Activated CD4-positive, CD25-positive, alpha-beta regulatory T cell treated with anti-CD3 and anti-CD28 coated beads, Interleukin-2, amount 50 U/mL, for 72 hours (primary cell): ENCODE measurements at regions not wholly inside any gene's neighbourhood (a gene's known extent, or its start where the extent isn't known, plus 50 kb on each side); places are given as distances from the start of the nearest gene placed in this dataset.

Experiments used
- DNase-seq: peaks from one replicate; pipeline ENCODE4 v3.0.0; 2021

- no peak for DNase-seq
Observed at GRCh38 chr11:109983358-109983757, 109.8 kb upstream of the ZC3H12C start.

- DNase-seq: no peak
Observed at GRCh38 chr11:109984634-109985289, 108.4 kb upstream of the ZC3H12C start.

- DNase-seq: no peak
Observed at GRCh38 chr11:109986488-109986887, 106.7 kb upstream of the ZC3H12C start.

- no peak for DNase-seq
Observed at GRCh38 chr11:109991835-109992234, 101.4 kb upstream of the ZC3H12C start.

GRCh38 chr11:109993786-109994185, 99.4 kb upstream of the ZC3H12C start:
- no peak for DNase-seq

- DNase-seq: no peak
Observed at GRCh38 chr11:109994907-109995306, 98.3 kb upstream of the ZC3H12C start.

GRCh38 chr11:109996060-109996459, 97.1 kb upstream of the ZC3H12C start:
- no peak for DNase-seq

GRCh38 chr11:109998921-109999320, 94.3 kb upstream of the ZC3H12C start:
- no peak for DNase-seq

- no peak for DNase-seq
Observed at GRCh38 chr11:110000031-110000502, 93.1 kb upstream of the ZC3H12C start.

GRCh38 chr11:110000850-110001249, 92.3 kb upstream of the ZC3H12C start:
- DNase-seq: no peak

- DNase-seq: no peak
Observed at GRCh38 chr11:110003426-110003825, 89.8 kb upstream of the ZC3H12C start.

GRCh38 chr11:110011595-110011994, 81.6 kb upstream of the ZC3H12C start:
- no peak for DNase-seq

- no peak for DNase-seq
Observed at GRCh38 chr11:110015695-110016094, 77.5 kb upstream of the ZC3H12C start.

GRCh38 chr11:110019675-110020074, 73.5 kb upstream of the ZC3H12C start:
- no peak for DNase-seq

GRCh38 chr11:110022548-110022947, 70.6 kb upstream of the ZC3H12C start:
- no peak for DNase-seq

- DNase-seq: no peak
Observed at GRCh38 chr11:110023711-110024110, 69.5 kb upstream of the ZC3H12C start.

- DNase-seq: no peak
Observed at GRCh38 chr11:110026858-110027626, 66.2 kb upstream of the ZC3H12C start.

GRCh38 chr11:110027627-110028371, 65.4 kb upstream of the ZC3H12C start:
- no peak for DNase-seq

- DNase-seq: no peak
Observed at GRCh38 chr11:110028921-110029320, 64.3 kb upstream of the ZC3H12C start.

- no peak for DNase-seq
Observed at GRCh38 chr11:110029714-110030113, 63.5 kb upstream of the ZC3H12C start.

GRCh38 chr11:110031171-110031570, 62.0 kb upstream of the ZC3H12C start:
- no peak for DNase-seq

GRCh38 chr11:110032259-110032658, 60.9 kb upstream of the ZC3H12C start:
- DNase-seq: no peak

GRCh38 chr11:110032957-110033570, 60.1 kb upstream of the ZC3H12C start:
- DNase-seq: no peak
